T-cell (primary cell): ENCODE measurements at regions not wholly inside any gene's neighbourhood (a gene's known extent, or its start where the extent isn't known, plus 50 kb on each side); places are given as distances from the start of the nearest gene placed in this dataset.

ENCODE experiments used
- ATAC-seq, 4 experiments: fragments of 200-7000 bp in 3 of 4; fragments of 150-1000 bp in 1 of 4; cut with Tn5 transposase; replicated peaks in 1 of 4; 1 replicate in 3 of 4; 2 replicates in 1 of 4; pipeline ENCODE4 v1.10.0; 2021; ENCODE audit warnings: moderate library complexity in 3 of 4, mild to moderate bottlenecking in 2 of 4, moderate number of reproducible peaks in 1 of 4
- CTCF ChIA-PET, 2 donors: fragments of 300-600 bp; sonication (Branson Sonifier 250); formaldehyde crosslinking; loops; one replicate each; lab custom pipeline; 2022; ENCODE audit warnings: antibody characterized with exemption in 2 of 2; lab: Charles Lee
- POLR2A ChIA-PET, 2 donors: fragments of 300-600 bp; sonication (Branson Sonifier 250); formaldehyde crosslinking; loops; one replicate each; lab custom pipeline; 2022; ENCODE audit warnings: antibody characterized with exemption in 2 of 2; lab: Charles Lee
- DNase-seq, 35 experiments: peaks; one replicate each; pipeline versions ENCODE4 v3.0.0 to v3.0.0-alpha.2; 2013 to 2023
- H3K27ac ChIP-seq: one replicate; pipeline ENCODE4 v1.5.1; 2013; ENCODE audit warnings: low read length
- H3K27me3 ChIP-seq, 2 experiments: replicated peaks in 1 of 2; 1 replicate in 1 of 2; 2 replicates in 1 of 2; pipeline versions ENCODE4 v1.6.1 to v1.7.0; 2013; ENCODE audit warnings: low read length in 1 of 2, mixed read lengths in 1 of 2; ENCODE audit not compliant: control insufficient read depth in 2 of 2, insufficient read depth in 2 of 2; ENCODE audit errors: extremely low read depth in 1 of 2
- H3K36me3 ChIP-seq, 2 donors: 1 replicate in 1 of 2; 2 replicates in 1 of 2; pipeline versions ENCODE4 v1.6.1 to v1.7.0; 2013; ENCODE audit warnings: low read length in 1 of 2; ENCODE audit not compliant: control insufficient read depth in 2 of 2, insufficient read depth in 1 of 2; ENCODE audit errors: extremely low read depth in 1 of 2
- H3K4me1 ChIP-seq, 2 experiments: 1 replicate in 1 of 2; 2 replicates in 1 of 2; pipeline versions ENCODE4 v1.6.1 to v1.7.0; 2013; ENCODE audit warnings: low read length in 2 of 2, mixed read lengths in 1 of 2; ENCODE audit not compliant: insufficient read depth in 2 of 2, control insufficient read depth in 1 of 2; ENCODE audit errors: extremely low read depth in 1 of 2
- H3K4me3 ChIP-seq, 2 donors: 1 replicate in 1 of 2; 2 replicates in 1 of 2; pipeline versions ENCODE4 v1.5.1 to v1.7.0; 2013; ENCODE audit warnings: mild to moderate bottlenecking in 2 of 2, low read length in 1 of 2, moderate library complexity in 1 of 2; ENCODE audit not compliant: control insufficient read depth in 1 of 2; ENCODE audit errors: extremely low read depth in 1 of 2
- H3K9me3 ChIP-seq: 2 replicates; pipeline ENCODE4 v1.7.0; 2013
- H3K27ac Mint-ChIP-seq, 2 donors: one replicate each; pipeline ENCODE4 v1.8.0; 2020 to 2021; ENCODE audit warnings: mild to moderate bottlenecking in 2 of 2, mixed read lengths in 2 of 2
- H3K27me3 Mint-ChIP-seq, 2 donors: one replicate each; pipeline ENCODE4 v1.8.0; 2021 to 2022; ENCODE audit warnings: mixed read lengths in 2 of 2
- H3K36me3 Mint-ChIP-seq: one replicate; pipeline ENCODE4 v1.8.0; 2021; ENCODE audit warnings: mixed read lengths
- H3K4me1 Mint-ChIP-seq, 3 donors: one replicate each; pipeline ENCODE4 v1.8.0; 2020 to 2022; ENCODE audit warnings: mixed read lengths in 3 of 3, mild to moderate bottlenecking in 1 of 3
- H3K4me3 Mint-ChIP-seq, 3 donors: one replicate each; pipeline ENCODE4 v1.8.0; 2020 to 2022; ENCODE audit warnings: mild to moderate bottlenecking in 3 of 3, mixed read lengths in 3 of 3, moderate library complexity in 3 of 3
- H3K9me3 Mint-ChIP-seq, 3 donors: one replicate each; pipeline ENCODE4 v1.8.0; 2020 to 2022; ENCODE audit warnings: mixed read lengths in 3 of 3
- WGBS: methylation state at CpG from one replicate; pipeline ENCODE4 v1.1.5; 2013; ENCODE audit warnings: missing lambda C conversion rate; ENCODE audit not compliant: insufficient coverage; 5-methylcytosine and 5-hydroxymethylcytosine counted together

DNA sequence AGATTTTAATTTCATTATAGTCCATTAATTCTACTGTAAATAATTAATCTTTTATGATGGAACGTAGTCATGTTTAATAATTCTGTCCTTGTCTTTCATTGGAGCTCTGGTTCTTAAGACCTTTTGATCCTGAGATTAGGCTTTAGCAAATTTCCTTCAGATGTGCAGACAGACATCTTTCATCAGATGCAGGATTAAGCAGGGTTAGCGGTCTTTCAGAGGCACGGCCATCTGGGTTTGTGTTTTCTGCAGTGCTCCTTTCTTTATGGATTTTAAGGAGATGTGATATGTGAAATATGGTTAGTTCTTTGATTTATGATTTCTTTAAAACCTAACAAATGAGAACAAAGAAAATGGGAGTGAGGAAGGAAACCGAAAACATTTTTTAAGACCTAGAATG, 643.9 kb upstream of the SGCG start:
- DNase-seq (no peak), ATAC-seq (no peak)
- Histone ChIP-seq H3K4me3 (no peak overlapping the region), H3K27ac (no peak overlapping the region), H3K27me3 (no peaks in the 10 kb centered on the region), H3K4me1 (no peaks in the 10 kb centered on the region), H3K9me3 (no peaks in the 10 kb centered on the region), H3K36me3 (no peaks in the 10 kb centered on the region)
- WGBS, result 100% methylated on average over 1 of the region's 4 CpGs
- H3K4me1 Mint-ChIP-seq, result peaks cover 0 to 2% (median 0%) of the 10 kb centered on the region in 3 donors
- no peaks in the 10 kb centered on the region for H3K27me3 Mint-ChIP-seq
- peaks cover 3 to 11% (median 10%) of the 10 kb centered on the region in 3 donors for H3K9me3 Mint-ChIP-seq
- H3K27ac Mint-ChIP-seq, result no peak overlapping the region
- no peaks in the 10 kb centered on the region for H3K36me3 Mint-ChIP-seq
- CTCF ChIA-PET, result no interaction called here
- POLR2A ChIA-PET, result no interaction called here
- no peak overlapping the region for H3K4me3 Mint-ChIP-seq

- Histone ChIP-seq H3K4me1 (no peaks in the 10 kb centered on the region), H3K9me3 (no peaks in the 10 kb centered on the region), H3K36me3 (no peaks in the 10 kb centered on the region), H3K27me3 (no peaks in the 10 kb centered on the region), H3K27ac (no peak overlapping the region), H3K4me3 (no peak overlapping the region)
- WGBS, result no CpG with 5 or more reads among the region's 5 CpGs
- Mint-ChIP-seq H3K27me3 (no peaks in the 10 kb centered on the region), H3K4me3 (no peak overlapping the region), H3K27ac (no peak overlapping the region), H3K36me3 (no peaks in the 10 kb centered on the region), H3K9me3 (peaks cover 0 to 16% (median 4%) of the 10 kb centered on the region in 3 donors), H3K4me1 (peaks cover 0 to 2% (median 0%) of the 10 kb centered on the region in 3 donors)
- no peak for DNase-seq
- ATAC-seq, result no peak
- ChIA-PET POLR2A (no interaction called here), CTCF (no interaction called here)
These were observed 642.4 kb upstream of the SGCG start for GRCh38 chr13:22538400-22538799.

DNA sequence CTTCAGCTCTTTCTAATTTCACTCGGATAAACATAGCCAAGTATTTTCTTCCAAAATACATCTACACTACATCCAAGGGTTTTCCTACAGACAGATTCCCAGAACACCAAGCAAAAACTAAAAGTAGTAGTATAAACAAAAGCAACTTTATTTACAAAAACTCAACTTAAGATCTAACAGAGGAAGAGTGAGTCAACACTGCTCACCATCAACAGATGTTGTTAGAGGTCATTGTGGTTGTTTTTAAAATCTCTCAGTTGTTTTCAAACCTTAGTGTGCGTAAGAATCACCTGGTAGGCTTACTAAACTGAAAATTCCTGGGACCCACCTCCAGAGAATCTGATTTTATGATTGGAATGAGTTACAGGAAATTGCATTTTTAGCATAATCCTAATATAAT, 631.7 kb upstream of the SGCG start:
- ATAC-seq (no peak), DNase-seq (no peak)
- Mint-ChIP-seq H3K27ac (no peak overlapping the region), H3K4me1 (no peaks in the 10 kb centered on the region), H3K4me3 (no peak overlapping the region), H3K9me3 (peaks cover 0 to 18% (median 15%) of the 10 kb centered on the region in 3 donors), H3K27me3 (peaks cover 3 to 8% of the 10 kb centered on the region in 2 donors), H3K36me3 (no peaks in the 10 kb centered on the region)
- Histone ChIP-seq H3K27ac (no peak overlapping the region), H3K9me3 (no peaks in the 10 kb centered on the region), H3K27me3 (no peaks in the 10 kb centered on the region), H3K4me1 (no peaks in the 10 kb centered on the region), H3K4me3 (no peak overlapping the region), H3K36me3 (no peaks in the 10 kb centered on the region)
- WGBS, result no CpG with 5 or more reads among the region's 2 CpGs
- ChIA-PET CTCF (no interaction called here), POLR2A (no interaction called here)

DNA sequence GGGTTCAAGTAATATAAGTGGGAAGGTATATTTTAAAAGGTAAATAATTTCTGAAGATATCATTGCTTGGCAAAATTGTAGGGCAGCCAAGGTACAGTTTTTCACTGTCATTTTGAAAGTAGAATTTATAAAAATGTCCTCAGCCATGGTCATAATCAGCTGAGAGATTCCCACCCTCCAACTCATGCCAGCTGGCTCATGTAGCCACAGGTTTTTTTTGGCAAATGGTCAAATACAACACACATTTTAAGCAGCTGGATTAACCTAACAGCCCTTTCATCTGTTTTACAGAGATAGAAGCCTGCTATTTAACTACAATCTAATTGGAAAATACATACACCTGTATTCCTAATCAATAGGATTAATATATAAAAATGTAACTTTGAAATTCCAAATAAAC, 619.2 kb upstream of the SGCG start:
- ATAC-seq (no peak), DNase-seq (no peak)
- no peak overlapping the region for H3K4me3 Mint-ChIP-seq
- H3K27me3 ChIP-seq, result no peaks in the 10 kb centered on the region
- H3K27ac ChIP-seq, result no peak overlapping the region
- ChIA-PET POLR2A (interaction anchor here in 1 of 2 donors (0.6 kb wide), 1 partner anchor 38 kb away, joined by 3 read pairs; no protein-coding TSS in a partner anchor), CTCF (interaction anchor here in 1 of 2 donors (0.7 kb wide), 1 partner anchor 54 kb away, joined by 3 read pairs; no protein-coding TSS in a partner anchor)
- no peaks in the 10 kb centered on the region for H3K36me3 ChIP-seq
- no peaks in the 10 kb centered on the region for H3K36me3 Mint-ChIP-seq
- H3K9me3 Mint-ChIP-seq, result peaks cover 3 to 15% (median 5%) of the 10 kb centered on the region in 3 donors
- H3K4me3 ChIP-seq, result no peak overlapping the region
- no peak overlapping the region for H3K27ac Mint-ChIP-seq
- peaks cover 5% of the 10 kb centered on the region for H3K9me3 ChIP-seq
- H3K27me3 Mint-ChIP-seq, result no peaks in the 10 kb centered on the region
- no peaks in the 10 kb centered on the region for H3K4me1 Mint-ChIP-seq
- no peaks in the 10 kb centered on the region for H3K4me1 ChIP-seq

GRCh38 chr13:22562116-22562515, 618.7 kb upstream of the SGCG start:
- H3K4me3 ChIP-seq, result no peak overlapping the region
- no CpG with 5 or more reads among the region's 1 CpG for WGBS

GRCh38 chr13:22563272-22563671, 617.5 kb upstream of the SGCG start:
- POLR2A ChIA-PET, result interaction anchor here in 1 of 2 donors (0.5 kb wide), 1 partner anchor 236 kb away, joined by 3 read pairs; no protein-coding TSS in a partner anchor

More at GRCh38 chr13:22562116-22562515, 618.7 kb upstream of the SGCG start:
- no peaks in the 10 kb centered on the region for H3K27me3 ChIP-seq
- H3K4me3 Mint-ChIP-seq, result no peak overlapping the region
- ChIA-PET CTCF (interaction anchor here in 1 of 2 donors (0.7 kb wide), 1 partner anchor 55 kb away, joined by 3 read pairs; no protein-coding TSS in a partner anchor), POLR2A (no interaction called here)
- DNase-seq (no peak), ATAC-seq (no peak)
- H3K9me3 ChIP-seq, result peaks cover 5% of the 10 kb centered on the region
- no peaks in the 10 kb centered on the region for H3K4me1 Mint-ChIP-seq
- no peak overlapping the region for H3K27ac Mint-ChIP-seq
- no peaks in the 10 kb centered on the region for H3K36me3 Mint-ChIP-seq
- H3K36me3 ChIP-seq, result no peaks in the 10 kb centered on the region
- H3K4me1 ChIP-seq, result no peaks in the 10 kb centered on the region
- no peaks in the 10 kb centered on the region for H3K27me3 Mint-ChIP-seq
- H3K27ac ChIP-seq, result no peak overlapping the region
- H3K9me3 Mint-ChIP-seq, result peaks cover 3 to 15% (median 5%) of the 10 kb centered on the region in 3 donors

GRCh38 chr13:22569811-22570210, 611.0 kb upstream of the SGCG start:
- Mint-ChIP-seq H3K27ac (no peak overlapping the region), H3K36me3 (no peaks in the 10 kb centered on the region), H3K9me3 (peaks cover 3 to 5% (median 4%) of the 10 kb centered on the region in 3 donors), H3K4me1 (no peaks in the 10 kb centered on the region), H3K27me3 (peaks cover 0 to 6% of the 10 kb centered on the region in 2 donors), H3K4me3 (no peak overlapping the region)
- peaks cover 0 to 3% of the 10 kb centered on the region in 2 experiments for H3K27me3 ChIP-seq
- H3K9me3 ChIP-seq, result no peaks in the 10 kb centered on the region
- H3K36me3 ChIP-seq, result no peaks in the 10 kb centered on the region
- H3K4me3 ChIP-seq, result no peak overlapping the region
- CTCF ChIA-PET, result no interaction called here
- no peak for DNase-seq
- POLR2A ChIA-PET, result no interaction called here
- ATAC-seq, result no peak
- no CpG with 5 or more reads among the region's 2 CpGs for WGBS
- no peak overlapping the region for H3K27ac ChIP-seq
- H3K4me1 ChIP-seq, result no peaks in the 10 kb centered on the region

More at GRCh38 chr13:22563272-22563671, 617.5 kb upstream of the SGCG start:
- Mint-ChIP-seq H3K36me3 (no peaks in the 10 kb centered on the region), H3K9me3 (peaks cover 3 to 15% (median 5%) of the 10 kb centered on the region in 3 donors), H3K4me3 (no peak overlapping the region), H3K27ac (no peak overlapping the region), H3K4me1 (no peaks in the 10 kb centered on the region), H3K27me3 (no peaks in the 10 kb centered on the region)
- Histone ChIP-seq H3K4me3 (no peak overlapping the region), H3K27me3 (no peaks in the 10 kb centered on the region), H3K36me3 (no peaks in the 10 kb centered on the region), H3K9me3 (peaks cover 5% of the 10 kb centered on the region), H3K27ac (no peak overlapping the region), H3K4me1 (no peaks in the 10 kb centered on the region)
- DNase-seq (no peak), ATAC-seq (no peak)
- CTCF ChIA-PET, result no interaction called here
